Hippocampal formation (tissue), 2 donors: ENCODE measurements at regions not wholly inside any gene's neighbourhood (a gene's known extent, or its start where the extent isn't known, plus 50 kb on each side); places are given as distances from the start of the nearest gene placed in this dataset.

Source experiments
- DNase-seq, 2 donors: peaks; one replicate each; lab custom pipeline; 2025; lab: John Stamatoyannopoulos, UW

DNA sequence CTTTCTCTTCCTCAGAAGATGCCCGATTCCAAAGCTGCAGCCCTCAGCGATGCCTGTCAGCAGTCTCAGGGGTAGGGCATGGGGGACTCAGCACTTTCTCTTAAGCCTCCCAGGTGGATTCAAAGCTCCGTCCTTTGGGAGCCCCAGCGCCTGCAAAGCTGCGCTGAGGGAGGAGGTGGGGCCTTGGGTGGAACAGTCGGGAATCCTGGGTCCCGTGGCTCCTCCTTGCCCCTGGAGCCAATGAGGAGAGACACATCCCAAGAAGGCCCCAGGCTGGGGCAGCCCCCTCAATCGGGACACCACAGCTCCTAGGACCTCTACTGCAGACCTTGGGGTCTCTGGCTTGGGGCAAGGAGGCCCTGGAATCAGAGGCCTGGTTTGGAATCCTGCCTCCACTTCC is 227.5 kb upstream of the IGF1R start:
- no peak for DNase-seq

DNA sequence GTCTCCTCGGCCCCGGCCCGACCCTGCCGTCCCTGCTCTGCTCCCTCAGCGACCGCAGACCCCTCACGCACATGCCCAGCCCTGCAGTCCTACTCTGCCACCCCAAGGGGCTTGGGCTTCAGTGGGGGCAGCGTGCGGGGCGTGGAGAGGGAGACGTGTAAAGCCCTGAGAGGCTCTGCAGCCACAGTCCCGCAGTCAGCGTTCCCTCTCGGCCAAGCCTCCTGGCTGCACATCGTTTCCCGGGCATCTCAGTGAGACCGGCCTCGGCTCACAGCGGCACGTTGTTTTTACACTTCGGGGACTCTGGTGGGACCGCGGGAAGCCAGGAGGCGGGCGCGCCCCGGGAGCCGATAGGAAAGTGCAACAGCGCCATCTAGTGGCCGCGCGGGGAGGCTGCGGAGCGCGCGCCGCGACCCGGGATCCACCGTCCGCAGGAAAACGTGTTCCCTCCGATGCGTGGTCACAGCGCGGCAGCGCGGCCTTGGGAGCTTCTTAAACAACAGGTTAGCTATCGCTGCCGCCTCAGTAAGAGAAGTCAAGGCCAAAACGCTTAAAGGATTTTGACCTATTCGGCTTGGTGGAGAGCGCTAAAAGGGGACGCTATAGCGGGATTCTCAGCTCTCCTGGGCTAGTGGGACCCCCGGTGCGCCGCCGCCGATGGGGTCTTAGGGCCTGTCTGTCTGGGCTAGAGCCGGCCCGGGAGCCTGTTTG is 226.8 kb upstream of the IGF1R start:
- DNase-seq: peak; percentile 32 to 33

DNA sequence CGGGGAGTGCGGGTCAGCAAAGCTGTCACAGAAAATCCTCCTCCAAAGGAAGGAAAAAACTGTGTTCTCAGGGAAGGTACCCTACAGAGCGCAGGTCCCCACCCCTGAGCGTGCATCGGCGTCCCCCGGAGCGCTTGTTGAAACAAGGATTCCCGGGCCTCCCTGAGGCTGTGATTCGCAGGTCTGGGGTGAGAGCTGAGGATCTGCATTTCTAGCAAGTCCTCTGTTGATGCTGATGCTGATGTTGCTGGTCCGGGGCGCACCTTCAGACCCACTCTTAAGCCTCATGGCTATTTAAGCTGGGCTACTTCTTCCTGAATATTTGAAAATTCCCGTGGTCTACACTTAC is 226.2 kb upstream of the IGF1R start:
- DNase-seq: no peak

GRCh38 chr15:98425173-98425572 is 223.2 kb upstream of the IGF1R start:
- no peak for DNase-seq

DNA sequence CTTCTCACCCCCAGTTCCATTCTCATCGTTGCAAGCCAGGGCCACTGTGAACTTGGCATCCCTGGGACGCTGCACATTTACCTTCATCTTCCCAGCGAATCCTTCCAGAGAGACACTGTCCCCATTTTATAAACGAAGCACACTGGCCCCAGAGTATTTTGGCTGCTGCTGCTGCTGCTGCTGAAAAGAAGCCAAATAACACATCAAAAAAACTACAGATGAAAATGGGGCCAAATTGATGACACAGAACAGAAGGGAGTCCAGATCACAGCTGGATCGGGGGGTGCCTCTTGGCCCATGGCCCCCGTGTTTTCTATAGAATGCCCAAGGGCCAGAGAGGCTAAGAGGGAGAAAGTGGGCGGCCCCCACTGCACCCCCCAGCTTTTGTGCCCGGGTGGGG is 221.0 kb upstream of the IGF1R start:
- no peak for DNase-seq

DNA sequence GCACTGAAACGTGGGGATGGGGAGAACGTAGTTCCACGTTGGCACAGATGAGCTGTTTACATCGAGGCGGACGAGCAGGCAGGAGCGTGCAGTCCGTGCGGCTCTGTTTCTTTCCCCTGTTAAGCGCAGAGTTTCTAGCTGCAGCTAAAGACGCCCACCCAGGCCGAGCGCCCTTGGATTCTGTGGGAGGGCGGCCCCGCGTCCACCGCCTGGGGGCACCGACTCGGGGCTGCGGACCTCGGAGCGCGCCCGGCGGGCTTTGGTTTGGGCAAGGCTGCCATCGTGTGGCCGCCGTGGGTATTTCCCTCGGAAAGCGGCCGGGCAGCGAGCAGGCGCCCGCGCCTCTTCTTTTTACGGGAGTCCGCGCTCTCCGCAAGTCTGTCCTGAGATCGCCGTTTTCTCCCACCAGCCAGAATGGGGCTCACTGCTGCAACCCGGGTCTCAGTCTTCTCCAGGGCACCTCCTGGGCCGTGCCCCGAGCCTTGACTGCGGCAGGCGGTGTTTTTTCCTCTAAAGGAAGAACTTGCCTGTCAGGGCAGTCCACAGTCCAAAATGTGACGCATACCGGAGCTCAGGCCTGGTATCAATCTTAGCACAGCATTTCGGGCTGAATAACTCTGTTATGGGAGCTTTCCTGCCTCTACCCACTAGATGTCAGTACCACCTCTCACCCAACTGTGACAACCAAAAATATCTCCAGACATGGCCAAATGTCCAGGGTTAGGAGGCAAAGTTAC is 219.9 kb upstream of the IGF1R start:
- peak in 1 of 2 donors; percentile 44 for DNase-seq

GRCh38 chr15:98431171-98431570 is 217.2 kb upstream of the IGF1R start:
- no peak for DNase-seq

- no peak for DNase-seq
Measured at GRCh38 chr15:98433346-98433745, 215.0 kb upstream of the IGF1R start.

DNA sequence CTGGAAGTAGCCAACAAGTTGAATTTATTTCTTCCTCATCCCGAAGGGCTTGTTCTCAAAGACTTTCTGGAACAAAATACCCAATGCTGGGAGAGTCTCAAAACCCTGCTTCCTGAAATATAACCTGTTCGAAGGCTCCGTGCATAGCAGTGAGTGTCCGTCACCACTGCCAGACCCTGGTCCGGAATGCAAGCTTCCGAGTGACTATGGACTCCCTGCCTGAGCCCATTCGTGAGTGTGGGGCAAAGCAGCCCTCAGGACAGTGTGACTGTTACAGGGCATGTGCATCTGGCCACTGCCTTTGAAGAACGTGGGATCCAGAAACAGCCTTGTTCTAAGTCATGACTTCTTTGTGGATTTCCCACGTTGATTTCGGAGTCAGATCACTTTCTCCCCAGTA is 214.5 kb upstream of the IGF1R start:
- DNase-seq: no peak

- no peak for DNase-seq
Measured at GRCh38 chr15:98437752-98438151, 210.6 kb upstream of the IGF1R start.

GRCh38 chr15:98438326-98438725 is 210.0 kb upstream of the IGF1R start:
- no peak for DNase-seq

GRCh38 chr15:98438907-98439306 is 209.4 kb upstream of the IGF1R start:
- DNase-seq: no peak

- DNase-seq: no peak
Measured at GRCh38 chr15:98439523-98439942, 208.8 kb upstream of the IGF1R start.

GRCh38 chr15:98440917-98441316 is 207.4 kb upstream of the IGF1R start:
- DNase-seq: no peak

DNA sequence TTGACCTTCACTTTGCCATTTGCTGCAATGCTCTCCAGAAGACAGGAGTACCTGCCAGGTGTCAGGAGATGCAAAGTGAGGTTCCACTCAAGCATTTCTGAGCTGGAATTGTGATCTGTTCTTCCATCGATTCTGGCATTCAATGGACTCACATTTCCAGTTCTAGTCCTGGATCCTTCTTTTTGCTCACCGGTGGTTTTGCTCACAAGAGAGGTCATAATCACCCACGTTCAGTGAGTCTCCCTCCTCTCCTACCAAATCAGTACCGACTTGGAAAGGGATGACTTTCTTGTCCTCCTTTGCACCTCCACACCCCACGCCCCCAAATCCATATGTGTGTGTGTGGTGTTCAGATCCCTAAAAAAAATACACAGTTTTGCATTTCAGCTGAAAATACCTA is 206.7 kb upstream of the IGF1R start:
- no peak for DNase-seq

GRCh38 chr15:98442379-98442833 is 205.9 kb upstream of the IGF1R start:
- DNase-seq: peak in 1 of 2 donors; percentile 12

DNA sequence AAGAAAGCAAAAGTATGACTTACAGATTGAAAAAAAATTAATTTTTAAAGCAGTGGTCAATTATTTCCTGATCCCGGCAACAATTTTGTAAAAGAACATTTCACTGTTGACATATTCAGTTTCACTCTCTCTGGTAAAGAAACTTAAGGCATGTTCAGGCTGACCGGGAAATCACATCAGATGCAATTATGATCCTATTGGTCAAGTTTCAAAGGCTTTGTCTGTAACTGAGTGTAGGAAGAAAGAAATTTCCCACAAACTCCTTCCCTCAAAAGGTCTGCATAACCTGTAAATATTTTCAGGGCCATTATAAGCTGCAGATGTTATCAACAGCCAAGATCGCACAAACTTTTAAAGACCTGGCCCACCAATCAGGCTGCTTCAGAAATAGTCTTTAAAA is 205.4 kb upstream of the IGF1R start:
- no peak for DNase-seq

DNA sequence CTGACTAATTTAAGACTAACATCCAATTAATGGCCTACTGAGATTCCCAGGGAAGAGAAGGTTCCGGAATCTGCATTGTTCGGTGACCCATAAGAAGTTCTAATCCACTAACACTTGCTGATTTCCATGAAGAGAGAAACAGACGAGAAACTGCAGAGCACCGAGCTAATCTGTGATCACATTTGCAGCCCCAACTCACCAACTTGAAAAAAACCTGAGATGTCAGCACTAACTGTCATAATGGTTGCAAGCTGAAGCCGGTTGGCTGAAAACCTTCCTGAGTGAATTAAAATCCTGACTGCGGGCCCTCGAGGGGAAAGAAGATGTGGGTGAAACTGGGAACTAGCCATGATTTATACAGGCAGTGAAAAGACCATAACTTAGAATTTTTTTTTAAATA is 204.8 kb upstream of the IGF1R start:
- DNase-seq: no peak

- no peak for DNase-seq
Measured at GRCh38 chr15:98444138-98444537, 204.2 kb upstream of the IGF1R start.

DNA sequence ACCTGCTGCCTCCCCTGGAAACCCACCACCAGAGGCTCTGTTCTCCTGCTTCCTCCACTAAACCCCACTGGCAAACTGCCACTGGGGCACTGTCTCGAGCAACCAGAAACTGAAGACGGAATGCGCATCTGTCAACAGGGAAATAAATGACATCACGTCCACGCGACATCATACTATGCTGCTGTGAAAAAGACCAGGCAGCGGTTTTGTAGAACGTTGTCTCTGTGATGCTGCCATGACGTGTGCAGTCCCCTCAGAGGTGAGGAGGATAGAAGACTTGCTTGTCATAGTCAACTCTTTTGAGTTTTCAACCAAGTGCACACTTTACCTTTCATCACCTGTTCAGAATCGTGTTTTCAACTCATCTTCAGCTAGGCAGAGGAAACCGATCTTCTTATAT is 203.0 kb upstream of the IGF1R start:
- no peak for DNase-seq

- DNase-seq: no peak
Measured at GRCh38 chr15:98446083-98446482, 202.3 kb upstream of the IGF1R start.

DNA sequence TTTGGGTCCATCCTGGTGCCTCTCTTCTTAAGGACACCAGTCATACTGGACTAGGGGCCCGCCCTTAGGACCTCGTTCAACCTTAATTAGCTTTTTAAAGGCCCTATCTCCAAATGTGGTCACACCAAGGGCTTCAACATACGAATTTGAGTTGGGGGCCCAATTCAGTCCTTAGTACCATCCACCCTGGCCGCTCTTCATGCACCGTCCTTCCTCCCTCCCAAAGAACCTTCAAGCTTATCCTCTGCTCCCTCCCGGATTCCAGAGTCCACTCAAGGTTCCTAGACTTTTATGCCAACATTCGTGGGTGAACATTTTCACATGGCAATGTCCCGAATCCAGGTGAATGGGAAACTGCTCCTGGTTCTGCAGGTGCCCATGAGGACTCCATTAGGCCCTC is 201.3 kb upstream of the IGF1R start:
- DNase-seq: no peak

- no peak for DNase-seq
Measured at GRCh38 chr15:98451236-98451635, 197.1 kb upstream of the IGF1R start.

GRCh38 chr15:98452238-98452637 is 196.1 kb upstream of the IGF1R start:
- DNase-seq: no peak
